Keratinocyte (primary cell): ENCODE measurements at regions not wholly inside any gene's neighbourhood (a gene's known extent, or its start where the extent isn't known, plus 50 kb on each side); places are given as distances from the start of the nearest gene placed in this dataset.

Experiments
- EZH2 ChIP-seq: IDR thresholded peaks from one replicate; pipeline ENCODE4 v1.6.1; 2012; ENCODE audit warnings: inconsistent platforms, mild to moderate bottlenecking, low read length, moderate library complexity
- TF ChIP-seq, protein P1 (sequence below), 3 experiments: IDR thresholded peaks in 1 of 3; conservative IDR thresholded peaks in 1 of 3; optimal IDR thresholded peaks in 1 of 3; 2 replicates in 2 of 3; 3 replicates in 1 of 3; pipeline versions ENCODE3 to v1.5.1; 2011; ENCODE audit warnings: low read length in 3 of 3, mild to moderate bottlenecking in 3 of 3, moderate library complexity in 2 of 3, control low read depth in 1 of 3, inconsistent platforms in 1 of 3; ENCODE audit not compliant: insufficient read depth in 2 of 3; ENCODE audit errors: extremely low read depth in 1 of 3

DNA sequence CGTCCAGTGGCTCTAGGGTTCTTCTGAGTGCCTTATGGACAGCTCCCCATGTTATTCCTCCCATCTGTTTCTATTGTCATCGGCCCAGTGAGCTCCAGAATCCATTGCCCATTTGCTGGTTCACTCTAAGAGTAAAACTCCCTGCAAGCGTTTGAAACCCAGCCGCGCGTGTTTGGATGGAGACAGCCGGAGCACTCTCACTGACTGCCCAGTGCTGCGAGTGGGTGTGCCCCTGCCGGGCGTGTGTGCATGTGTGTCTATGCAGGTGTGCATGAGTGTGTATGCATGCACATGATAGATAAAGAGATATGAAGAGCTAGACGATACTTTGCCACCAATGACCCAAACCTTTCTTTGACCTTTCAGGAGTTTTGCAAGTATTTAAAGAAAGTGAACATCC lies 347.2 kb upstream of the MKI67 start:
- TF ChIP-seq, protein P1, sequence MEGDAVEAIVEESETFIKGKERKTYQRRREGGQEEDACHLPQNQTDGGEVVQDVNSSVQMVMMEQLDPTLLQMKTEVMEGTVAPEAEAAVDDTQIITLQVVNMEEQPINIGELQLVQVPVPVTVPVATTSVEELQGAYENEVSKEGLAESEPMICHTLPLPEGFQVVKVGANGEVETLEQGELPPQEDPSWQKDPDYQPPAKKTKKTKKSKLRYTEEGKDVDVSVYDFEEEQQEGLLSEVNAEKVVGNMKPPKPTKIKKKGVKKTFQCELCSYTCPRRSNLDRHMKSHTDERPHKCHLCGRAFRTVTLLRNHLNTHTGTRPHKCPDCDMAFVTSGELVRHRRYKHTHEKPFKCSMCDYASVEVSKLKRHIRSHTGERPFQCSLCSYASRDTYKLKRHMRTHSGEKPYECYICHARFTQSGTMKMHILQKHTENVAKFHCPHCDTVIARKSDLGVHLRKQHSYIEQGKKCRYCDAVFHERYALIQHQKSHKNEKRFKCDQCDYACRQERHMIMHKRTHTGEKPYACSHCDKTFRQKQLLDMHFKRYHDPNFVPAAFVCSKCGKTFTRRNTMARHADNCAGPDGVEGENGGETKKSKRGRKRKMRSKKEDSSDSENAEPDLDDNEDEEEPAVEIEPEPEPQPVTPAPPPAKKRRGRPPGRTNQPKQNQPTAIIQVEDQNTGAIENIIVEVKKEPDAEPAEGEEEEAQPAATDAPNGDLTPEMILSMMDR (optimal IDR thresholded peaks at IDR 0.05 in 1 of 3, IDR thresholded peaks at IDR 0.05 in 1 of 3, conservative IDR thresholded peaks at IDR 0.05 in 1 of 3; ENCODE audit: extremely low read depth in 1 of 3, insufficient read depth in 2 of 3, low read length in 3 of 3) = no peak
- TF ChIP-seq EZH2 = no peak
